HK-2 (cell line): ENCODE measurements at regions not wholly inside any gene's neighbourhood (a gene's known extent, or its start where the extent isn't known, plus 50 kb on each side); places are given as distances from the start of the nearest gene placed in this dataset.
"Not testable (repeated sequence)": the region's sequence is repeated elsewhere in the genome, so short reads cannot be mapped to it uniquely, and the experiment has no call there.

ENCODE experiments used
- DNase-seq: peaks from one replicate; pipeline ENCODE4 v3.0.0-alpha.2; 2018; ENCODE audit not compliant: unreplicated experiment

DNA sequence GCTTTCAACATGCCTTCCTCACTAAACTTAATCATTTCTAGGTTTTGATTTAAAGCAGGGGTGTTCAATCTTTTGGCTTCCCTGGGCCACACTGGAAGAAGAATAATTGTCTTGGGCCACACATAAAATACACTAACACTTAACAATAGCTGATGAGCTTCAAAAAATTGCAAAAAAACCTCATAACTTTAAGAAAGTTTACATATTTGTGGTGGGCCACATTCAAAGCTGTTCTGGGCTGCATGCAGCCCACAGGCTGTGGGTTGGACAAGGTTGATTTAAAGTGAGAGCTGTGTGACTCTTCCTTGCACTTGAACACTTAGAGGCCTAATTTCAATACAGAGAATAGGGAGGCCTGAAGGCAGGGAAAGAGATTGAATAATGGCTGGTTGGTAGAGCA lies 598.3 kb downstream of the EFNA5 start:
- no peak for DNase-seq

DNA sequence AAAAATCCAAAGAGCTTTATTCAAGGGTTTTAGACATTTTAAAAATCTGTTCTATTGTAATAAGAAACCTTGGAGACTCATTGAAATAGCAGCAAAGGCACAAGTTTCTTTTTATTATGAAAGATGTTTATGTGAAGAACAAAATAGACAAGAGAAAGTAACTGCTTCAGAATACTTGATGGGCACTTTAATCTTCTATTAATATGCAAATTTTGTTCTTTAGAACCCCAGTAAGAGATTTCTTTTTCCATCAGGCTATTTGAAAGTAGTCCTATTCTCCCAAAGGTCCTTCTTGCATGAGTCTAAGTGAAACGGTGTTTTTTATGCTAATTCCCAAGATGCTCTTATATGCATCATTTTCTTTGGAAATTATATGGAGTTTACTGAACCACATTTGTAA lies 602.0 kb downstream of the EFNA5 start:
- no peak for DNase-seq

DNA sequence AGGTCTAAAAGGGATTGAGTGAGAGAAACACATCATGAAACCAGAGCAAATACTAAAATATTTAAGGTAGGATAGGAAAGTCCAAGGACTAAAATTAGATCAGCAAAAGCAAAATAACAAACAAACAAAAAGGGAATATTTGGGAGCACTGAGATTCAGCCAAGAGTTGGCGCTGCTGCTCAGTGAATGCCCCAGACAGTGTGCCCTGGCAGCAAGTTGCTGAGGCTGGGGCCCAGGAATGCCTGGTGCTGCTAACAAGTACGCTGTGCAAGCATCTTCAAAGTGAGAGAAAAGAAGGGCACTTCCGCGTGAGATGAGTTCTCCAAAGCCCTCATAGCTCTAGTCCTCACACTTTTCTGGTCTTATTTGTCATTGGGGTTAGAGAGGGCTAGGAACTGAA lies 603.3 kb downstream of the EFNA5 start:
- DNase-seq, result no peak

DNA sequence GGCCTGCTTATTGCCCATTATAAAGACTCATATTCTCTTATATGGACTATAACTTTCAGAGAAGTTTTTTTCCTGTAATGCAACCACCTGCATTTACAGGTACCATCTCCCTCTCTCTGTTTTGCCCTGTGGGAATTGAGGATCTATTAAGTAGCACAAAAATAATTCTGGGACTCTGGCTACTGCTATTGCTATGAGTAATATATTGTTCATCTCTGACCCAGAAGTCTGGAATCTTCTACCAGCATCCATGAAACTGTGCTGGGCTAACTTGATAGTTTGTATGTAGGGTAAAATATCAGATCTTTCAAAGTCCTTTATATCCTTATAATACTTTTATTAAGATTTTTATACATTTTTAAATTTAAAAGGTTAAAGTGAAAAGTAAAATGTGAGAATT lies 607.2 kb downstream of the EFNA5 start:
- no peak for DNase-seq

DNA sequence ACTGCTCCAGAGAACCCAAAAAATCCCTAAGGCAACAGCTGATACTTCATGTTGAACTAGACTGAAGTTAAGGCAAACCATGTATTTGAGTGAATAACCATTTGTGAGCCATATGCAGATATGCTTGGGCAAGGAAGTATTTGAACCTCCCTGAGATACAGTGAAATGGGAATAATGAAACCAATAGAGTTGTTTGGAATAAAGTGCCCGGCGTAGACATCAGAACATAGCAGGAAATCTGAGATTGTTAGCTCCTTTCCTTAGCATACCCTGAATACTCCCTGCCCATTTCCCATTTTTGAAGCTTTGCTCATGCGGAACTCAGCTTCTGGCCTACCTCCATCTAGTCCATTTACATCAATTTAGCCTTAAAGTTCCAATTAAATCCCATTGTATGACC lies 611.9 kb downstream of the EFNA5 start:
- DNase-seq, result no peak

DNA sequence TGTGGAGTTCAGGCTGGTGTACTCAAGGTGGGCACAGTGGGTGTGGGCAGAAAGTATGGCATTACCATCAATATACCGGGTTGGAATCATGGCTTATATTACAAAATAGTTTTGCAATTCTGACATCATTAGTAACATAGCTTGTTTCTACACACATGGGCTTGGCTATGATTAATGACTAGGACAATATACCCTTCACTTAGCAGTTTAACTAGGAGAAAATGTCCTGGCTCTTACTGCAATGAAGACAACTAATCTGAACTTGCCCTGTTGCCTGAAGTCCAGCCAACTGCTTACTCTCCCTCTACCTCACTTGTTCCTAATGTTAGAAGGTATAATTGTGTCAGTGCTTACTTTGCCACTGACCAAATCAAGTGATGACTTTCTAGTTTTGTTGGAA lies 612.5 kb downstream of the EFNA5 start:
- DNase-seq, result no peak

DNA sequence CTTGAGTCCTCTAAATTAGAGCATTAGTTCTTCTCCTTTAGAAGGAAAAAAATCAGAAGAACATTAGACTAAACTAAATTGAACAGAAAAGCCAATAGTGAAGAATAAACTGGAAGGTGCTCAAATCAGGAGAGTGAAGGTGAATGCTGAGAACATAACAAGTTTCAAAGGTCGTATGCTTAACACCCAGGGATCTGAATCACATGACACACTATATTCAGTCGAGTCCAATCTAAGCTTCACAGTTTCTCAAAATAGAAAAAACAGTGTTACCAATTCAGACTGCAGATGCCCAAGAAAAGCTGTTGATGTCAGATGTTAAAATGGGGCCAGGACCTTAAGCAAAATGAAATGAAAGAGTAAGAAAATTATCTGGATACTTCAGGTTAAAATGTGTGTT lies 614.5 kb downstream of the EFNA5 start:
- no peak for DNase-seq

DNA sequence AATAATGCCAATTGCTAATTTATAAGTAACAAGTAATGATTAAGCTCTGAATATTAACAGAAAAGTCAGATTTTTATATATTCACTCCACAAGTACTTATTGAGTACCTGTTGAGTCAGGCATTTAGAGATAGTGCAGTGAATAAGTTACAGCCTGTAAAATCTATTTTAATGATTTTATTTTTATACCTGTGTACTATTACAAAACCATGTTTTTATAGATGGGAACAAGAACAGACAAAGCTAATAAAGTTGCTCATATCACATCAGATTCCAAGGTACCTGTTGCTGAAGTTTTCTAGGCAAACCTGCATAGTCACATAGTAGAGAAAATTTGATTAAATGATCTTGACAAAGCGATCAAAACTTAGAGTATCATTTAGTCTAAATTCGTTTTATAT lies 623.7 kb downstream of the EFNA5 start:
- no peak for DNase-seq

DNA sequence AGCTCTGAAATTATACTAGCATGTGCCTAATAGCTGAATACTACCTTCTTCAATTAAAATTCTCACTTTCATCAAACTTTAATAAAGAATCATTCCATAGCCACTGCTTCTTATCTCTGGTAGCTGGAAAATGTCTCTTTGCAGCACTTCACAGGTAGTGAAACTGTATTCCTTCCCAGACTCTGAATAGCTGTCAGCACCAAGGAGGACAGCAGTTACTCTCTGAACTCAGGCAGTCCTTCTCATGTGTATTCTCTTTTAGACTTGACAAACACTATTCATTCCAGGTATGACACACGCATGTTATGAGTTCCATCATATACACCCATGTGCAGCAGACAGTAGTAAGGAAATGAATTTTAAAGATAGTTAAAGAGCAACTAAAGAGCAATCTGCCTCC lies 627.1 kb downstream of the EFNA5 start:
- DNase-seq, result no peak

DNA sequence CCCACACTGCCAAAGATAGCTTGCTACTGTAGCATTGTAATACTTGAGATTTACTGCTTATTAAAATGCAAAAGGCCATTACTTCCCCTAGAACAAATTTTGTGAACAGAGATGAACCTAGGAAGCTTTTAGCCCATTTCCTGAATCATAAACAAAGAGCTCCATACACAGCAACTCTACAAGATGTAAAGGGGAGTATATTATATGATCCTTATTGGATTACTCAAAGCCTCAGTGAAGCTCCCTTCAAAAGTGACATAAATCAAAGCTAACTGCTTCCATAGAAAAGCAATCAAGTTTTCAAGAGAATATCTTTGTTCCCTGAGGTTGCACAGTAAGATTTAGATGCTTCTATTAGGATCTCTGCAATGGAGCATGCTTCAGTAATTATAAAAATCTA lies 629.8 kb downstream of the EFNA5 start:
- no peak for DNase-seq

DNA sequence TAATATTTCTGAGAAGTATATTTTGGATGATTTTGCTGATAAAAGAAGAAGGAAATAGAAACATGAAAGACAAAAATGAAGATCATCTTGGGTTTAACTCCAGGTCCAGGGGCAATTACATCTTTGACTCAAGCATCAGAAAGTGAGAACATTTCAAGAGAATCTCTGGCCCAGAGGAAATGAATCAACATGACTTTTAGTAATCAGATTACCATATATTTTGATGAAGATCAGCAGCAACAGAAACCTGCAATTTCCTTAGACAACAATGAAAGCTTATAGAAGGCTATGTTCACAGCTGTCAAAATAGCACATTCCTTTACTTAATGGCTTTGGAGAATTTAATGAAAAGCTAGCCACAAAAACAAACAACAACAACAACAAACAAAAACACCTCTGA lies 638.1 kb downstream of the EFNA5 start:
- no peak for DNase-seq

DNA sequence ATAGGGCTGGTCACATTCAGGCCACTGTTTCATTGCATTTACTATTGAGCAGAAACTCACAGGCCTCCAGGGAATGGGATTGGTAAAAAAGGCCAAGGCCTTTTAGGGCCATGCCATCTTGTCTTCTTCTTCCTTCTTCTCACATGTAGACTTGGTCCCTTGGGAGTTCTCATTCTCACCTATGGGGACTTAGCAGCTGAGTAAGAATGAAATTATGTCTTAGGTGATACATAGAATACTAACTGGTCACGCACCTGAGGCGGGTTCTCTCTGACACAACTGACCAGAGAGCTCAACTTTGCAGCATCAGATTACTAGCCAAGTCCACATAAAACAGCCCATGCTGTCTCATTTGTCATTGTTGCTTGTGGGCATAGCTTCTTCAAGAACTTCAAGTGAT lies 641.8 kb downstream of the EFNA5 start:
- no peak for DNase-seq

DNA sequence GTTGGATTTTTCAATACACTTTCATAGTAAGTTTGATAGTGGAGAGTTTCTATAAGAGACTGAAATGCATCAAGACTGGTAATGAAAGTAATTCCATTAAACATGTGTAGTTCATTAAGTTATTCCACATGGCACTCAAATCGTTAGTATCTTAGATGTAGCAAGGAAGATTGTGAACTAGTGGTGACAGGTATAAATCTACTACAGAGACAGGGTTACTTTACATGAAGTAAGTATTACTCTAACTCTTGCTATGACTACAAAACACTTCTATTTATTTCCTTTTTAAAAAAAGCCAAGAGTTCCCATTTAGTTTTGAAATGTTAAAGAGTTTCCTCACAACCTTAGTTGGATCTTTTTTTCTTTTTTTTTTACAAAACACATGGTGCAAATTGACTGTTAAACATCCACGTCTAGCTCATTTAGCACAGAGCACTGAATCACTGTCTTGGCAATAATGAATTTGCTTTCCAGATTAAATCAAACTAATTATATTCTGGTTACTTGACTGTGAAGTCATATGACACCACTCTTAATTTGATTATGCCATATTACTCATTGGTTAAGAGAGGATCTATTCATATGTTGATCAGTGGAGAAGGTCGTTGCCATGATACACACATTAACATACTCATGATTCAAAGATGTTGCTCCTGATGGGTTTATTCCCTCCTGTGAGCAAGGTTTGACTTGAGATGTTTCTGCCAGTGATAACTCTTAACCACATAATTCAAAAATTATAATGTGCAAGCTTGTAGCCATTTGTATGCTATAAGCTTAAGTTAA lies 644.8 kb downstream of the EFNA5 start:
- no peak for DNase-seq

DNA sequence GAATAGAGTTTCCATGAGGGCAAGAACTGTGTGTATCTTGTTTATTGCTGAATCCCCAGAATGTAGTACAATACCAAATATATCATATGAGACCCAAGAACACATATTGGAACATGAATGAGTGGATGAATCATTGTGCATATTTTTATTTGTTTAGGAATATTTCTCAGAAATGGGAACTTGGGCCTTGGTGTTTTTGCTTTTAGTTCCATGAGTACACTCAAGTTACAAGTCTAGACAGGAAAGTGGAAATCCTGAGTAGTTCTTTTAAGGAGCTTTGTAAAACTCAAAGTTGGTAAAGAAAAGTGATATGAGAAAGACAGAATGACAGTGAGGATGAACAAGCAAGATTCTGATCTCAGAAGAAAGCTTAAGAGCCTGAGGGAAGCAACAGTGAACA lies 647.0 kb downstream of the EFNA5 start:
- no peak for DNase-seq

DNA sequence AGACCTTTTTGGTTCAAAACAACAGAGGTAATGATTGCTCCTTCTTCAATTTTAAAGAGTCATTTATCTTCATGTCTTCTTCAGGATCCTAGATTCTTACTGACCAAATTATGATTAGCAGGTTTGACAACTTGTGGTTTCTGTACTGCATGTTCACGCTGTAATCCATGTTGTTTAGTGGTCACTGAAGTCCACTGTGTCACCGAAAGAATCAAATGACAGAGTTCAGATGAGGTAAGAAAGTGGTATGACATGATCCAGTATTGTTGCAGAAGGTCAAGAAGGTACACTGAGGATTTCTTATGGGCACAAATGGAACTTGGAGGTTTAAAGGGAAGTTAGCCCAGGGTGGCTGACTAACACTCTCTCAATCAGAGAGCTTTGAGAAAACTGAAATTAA lies 649.2 kb downstream of the EFNA5 start:
- no peak for DNase-seq

DNA sequence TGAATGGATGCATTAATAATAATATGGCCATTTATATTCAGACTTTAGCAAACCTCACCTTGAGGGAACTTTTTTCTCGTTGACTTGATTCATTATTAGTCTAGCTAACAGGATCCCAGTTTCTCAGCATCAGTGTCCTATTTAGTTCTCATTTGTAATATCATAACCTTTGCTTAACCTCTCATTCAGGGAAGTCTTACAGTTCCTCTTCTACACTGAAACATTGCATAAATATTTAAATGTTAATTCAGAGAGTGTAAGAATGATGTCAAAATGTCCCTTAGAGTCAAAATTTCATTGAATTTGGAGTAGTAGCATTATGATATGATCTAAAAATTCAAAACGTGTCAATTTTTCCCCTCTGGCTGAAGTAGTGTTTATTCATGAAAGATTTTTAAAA lies 650.1 kb downstream of the EFNA5 start:
- DNase-seq, result no peak

DNA sequence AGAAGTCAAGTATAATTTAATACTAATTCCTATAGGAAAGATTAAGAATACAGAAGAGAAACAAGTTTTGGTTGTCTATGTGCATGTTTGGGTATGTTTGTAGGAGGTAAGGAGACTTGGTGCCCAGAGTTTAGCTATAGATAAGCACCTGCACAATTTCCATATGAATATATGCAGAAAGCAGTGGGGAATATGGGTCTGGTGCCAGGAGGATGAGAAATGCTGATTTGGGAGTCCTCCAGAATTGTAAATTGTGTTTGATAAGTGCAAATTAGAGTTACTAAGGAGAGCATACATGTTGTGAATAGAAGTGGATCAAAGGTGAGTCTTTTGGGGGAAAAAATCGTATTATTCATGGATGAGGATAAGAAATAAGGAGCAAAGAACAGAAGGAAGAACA lies 653.1 kb downstream of the EFNA5 start:
- DNase-seq, result no peak

DNA sequence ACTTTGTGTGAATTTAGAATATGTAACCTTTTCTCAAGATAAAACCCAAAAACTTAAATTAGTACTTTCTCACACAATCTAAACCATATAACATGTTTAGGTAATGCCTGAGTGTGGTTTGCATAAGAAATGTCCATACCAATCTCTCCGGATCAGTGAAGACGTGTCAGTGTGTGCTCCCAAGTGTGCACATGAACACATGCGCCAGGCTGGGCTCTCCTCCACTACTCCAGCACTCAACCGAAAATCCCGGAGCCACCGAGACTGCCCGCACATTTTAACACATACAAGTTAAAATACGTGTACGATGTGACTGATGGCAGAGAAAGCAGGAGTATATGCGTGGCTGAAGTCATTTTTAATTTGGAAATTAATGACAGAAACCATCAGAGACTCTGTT lies 658.4 kb downstream of the EFNA5 start:
- DNase-seq, result no peak

DNA sequence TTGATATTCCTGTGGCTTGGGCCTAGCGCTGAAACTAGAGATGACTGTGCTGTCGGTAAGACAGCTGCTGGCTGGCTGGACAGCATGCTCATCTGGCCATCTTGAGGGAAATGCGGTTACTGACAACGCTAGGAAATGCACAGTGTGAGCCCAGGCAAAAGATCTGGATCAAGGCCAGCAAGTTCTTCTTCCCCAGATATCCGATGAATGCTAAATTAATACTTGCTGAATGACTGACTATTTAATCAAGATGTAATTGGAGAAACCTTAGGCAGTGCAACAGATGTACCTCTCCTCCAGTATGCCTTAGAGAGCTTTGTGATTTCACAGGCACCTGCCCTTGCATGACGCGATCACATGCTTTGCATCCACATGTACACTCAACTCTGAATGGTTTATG lies 659.1 kb downstream of the EFNA5 start:
- DNase-seq, result no peak

DNA sequence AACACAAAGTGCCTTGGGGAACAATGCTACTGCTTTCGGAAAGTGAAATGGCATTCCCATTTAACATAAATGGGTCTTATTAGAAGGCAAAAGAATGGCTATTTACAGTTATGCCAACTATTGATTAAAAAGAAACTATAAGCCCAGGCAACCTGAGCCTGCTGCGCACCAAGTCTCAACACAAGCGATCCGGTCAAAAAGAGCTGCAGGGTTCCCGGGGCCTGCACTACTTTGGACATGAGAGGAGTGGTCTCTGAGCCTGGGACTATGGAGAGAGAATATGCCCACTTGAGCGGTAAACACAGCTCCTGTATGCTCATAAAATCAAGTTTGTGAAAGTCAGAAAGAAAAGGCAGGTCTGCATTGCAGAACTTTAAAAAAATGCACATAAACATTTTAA lies 660.7 kb downstream of the EFNA5 start:
- no peak for DNase-seq

DNA sequence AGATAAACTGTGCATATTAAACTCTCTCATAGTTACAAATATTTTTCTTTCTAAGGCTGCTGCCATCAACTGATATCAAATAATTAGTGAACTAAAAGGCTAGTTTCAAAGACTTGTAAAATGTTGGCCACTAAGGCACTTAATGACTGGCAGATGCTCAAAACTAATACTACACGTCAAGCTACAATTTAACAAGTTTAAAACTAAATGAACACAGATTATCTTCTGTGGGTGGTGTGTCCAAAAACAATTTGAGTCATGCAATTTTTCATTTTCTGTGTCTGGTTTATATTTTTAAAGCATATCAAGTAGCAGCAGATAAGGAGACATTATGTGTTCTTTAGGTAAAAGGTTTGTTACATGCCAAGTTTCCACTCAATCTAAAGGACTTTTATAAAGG lies 665.1 kb downstream of the EFNA5 start:
- DNase-seq, result no peak

DNA sequence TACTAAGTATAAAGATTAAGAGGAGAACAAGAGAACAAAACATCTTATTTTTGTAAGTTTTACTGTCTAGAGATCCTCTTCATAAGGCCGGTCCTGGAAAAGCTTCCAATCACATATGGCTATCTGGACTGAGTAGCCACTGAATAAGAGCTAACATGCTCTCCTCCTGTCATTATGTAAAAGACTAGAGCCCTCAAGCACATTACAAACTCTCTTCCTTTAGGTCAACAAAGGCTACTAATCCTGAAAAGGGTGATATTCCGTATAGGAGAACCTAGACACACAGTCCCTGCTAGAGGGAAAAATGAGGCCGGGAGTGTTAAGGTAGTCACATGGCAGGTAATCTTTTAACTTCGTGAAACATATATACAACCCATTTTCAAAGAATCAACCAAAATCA lies 665.6 kb downstream of the EFNA5 start:
- no peak for DNase-seq

DNA sequence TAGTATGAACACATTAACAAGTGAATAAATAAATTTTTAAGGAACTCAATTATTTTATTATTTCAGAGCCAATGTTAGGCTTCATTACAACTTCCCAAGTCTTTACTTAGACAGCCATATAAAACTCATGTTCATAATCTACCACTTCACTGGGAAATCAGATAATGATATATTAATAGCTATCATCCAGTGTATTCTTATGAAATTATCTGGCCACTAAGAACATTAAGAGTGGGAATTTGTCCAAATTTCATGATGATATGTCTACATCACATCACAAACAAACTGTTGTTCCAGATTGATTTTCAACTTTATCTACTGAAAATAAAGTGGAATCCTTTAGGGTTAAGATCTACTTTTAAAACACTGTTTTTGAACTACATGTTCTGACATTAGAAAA lies 668.6 kb downstream of the EFNA5 start:
- DNase-seq, result no peak

DNA sequence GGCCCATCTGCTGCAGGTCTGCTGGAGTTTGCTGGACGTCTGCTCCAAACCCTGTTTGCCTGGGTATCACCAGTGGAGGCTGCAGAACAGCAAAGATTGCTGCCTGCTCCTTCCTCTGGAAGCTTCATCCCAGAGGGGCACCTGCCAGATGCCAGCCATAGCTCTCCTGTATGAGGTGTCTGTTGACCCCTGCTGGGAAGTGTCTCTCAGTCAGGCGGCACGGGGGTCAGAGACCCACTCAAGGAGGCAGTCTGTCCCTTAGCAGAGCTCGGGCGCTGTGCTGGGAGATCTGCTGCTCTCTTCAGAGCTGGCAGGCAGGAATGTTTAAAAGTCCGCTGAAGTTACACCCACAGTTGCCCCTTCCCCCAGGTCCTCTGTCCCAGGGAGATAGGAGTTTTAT lies 671.2 kb downstream of the EFNA5 start:
- not testable (repeated sequence) for DNase-seq
